Kidney capillary endothelial cell (primary cell): ENCODE measurements at regions not wholly inside any gene's neighbourhood (a gene's known extent, or its start where the extent isn't known, plus 50 kb on each side); places are given as distances from the start of the nearest gene placed in this dataset.
"Not testable (repeated sequence)": the region's sequence is repeated elsewhere in the genome, so short reads cannot be mapped to it uniquely, and the experiment has no call there.

Experiments
- DNase-seq: peaks from one replicate; pipeline ENCODE4 v3.0.0-alpha.2; 2018; ENCODE audit warnings: low spot score

- DNase-seq: no peak
These were observed 83.9 kb upstream of the OGFRL1 start for GRCh38 chr6:71204741-71205140.

DNA sequence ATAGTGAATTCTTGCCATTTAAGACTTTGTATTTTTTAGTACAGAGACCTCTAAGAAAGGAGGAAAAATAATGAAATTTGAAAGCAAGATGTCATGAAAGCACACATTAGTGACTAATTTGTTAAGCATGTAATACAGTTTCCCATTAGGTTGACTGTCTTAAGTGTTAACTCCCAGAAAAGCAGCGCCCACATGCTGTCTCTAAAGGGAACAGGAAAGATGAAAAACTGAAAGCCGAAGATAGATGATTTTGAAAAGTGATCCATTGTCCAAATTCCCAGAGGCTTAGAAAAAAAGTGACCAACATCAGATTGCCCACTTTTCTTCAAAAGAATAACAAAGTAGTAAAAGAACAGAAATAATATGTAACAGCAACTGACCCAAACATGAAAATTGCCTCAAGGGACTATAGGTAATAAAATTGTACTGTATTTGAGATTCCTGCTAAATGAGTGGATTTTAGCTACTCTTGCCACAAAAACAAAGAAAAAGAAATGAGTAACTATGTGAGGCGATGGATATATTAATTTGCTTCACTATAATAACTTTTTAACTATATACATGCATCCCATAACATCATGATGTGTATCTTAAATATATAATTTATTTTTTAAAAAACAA lies 83.2 kb upstream of the OGFRL1 start:
- DNase-seq: no peak

DNA sequence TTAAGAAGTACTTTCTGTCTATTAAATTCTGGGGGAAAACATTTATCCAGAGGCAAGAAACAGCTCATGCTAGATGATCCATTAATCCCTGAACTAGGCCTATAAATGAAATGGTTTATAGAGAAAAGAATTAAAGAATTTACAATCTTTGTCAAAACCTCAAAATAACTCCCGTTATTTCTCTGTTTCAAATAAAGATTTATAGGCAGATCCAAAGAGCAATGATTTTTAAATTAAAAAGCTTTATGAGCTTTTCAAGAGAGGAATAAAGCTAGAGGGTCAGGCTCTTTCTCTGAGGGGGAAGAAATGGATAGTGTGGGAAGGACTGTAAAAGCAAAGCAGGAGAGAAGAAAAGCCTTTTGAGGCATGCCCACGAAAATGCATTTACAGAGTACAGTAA lies 82.5 kb upstream of the OGFRL1 start:
- no peak for DNase-seq

DNA sequence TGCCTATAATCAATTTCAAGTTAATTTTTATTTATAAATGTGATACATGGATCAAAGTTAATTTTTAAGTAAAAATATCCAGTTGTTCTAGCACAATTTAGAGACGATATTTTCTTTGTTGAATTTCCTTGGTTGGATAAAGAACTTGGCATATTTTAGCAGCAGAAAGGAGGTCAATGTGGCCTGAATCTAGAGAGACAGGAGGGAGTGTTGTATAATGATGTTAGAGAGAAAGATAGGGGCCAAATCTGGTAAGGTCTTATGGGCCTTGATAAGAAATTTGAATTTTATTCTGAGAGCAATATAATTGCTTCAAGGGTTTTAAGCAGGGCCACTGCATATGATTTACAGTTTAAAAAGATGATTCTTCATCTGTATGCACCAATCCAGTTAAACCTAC lies 79.4 kb upstream of the OGFRL1 start:
- no peak for DNase-seq

GRCh38 chr6:71209626-71210025 lies 79.0 kb upstream of the OGFRL1 start:
- no peak for DNase-seq

DNA sequence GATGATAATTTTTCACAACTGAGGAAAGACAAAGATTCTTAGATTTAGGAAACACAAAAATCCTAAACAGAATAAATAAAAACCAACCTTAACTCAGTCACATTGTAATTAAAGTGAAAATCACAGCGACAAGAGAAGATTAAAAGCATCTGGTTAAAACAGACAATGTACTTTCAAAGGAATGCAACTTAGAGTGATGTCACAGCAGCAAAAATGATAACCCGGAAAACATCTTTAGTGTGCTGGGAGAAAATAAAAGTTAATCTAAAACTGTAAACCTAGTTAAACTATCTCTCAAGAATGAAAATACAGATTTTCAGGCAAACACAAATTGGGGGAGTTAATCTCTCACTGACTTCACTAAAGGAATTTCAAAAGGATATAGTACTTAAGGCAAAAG lies 76.8 kb upstream of the OGFRL1 start:
- DNase-seq: no peak

DNA sequence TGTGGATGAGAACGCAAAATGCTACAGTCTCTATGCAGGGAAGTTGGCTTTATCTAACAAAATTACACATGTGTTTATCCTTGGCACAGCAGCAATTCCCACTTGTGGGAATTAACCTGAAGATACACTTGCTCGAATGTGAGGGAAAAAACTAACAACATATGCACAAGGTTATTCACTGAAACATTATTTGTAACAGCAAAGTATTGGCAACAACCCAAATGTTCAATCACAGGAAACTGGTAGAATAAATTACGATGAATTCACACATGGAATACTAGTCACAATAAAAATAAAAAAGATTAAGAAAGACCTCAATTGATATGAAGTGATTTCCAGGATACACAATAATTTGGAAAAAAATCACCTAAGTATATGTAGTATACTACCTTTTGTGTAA lies 68.1 kb upstream of the OGFRL1 start:
- DNase-seq: no peak

GRCh38 chr6:71222671-71223070 lies 65.9 kb upstream of the OGFRL1 start:
- no peak for DNase-seq

DNA sequence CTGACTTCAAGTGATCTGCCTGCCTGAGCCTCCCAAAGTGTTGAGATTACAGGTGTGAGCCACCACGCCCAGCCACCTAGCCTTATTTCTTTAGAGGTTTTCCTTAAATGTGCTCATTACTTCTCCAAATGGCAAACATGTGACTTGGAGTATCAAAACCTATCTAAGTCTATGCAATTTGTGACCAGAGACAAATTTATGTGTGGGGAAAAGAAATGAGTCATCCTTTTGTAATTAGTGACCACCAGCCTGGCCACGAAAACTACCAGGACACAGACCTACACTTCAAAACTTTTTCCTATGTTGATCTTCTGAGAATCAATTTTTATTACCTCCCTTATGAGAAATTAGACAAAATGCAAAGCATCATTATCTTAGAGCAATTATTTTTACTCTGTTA lies 64.6 kb upstream of the OGFRL1 start:
- no peak for DNase-seq

- DNase-seq: no peak
These were observed 62.5 kb upstream of the OGFRL1 start for GRCh38 chr6:71226151-71226550.

GRCh38 chr6:71228461-71229041 lies 60.1 kb upstream of the OGFRL1 start:
- DNase-seq: peak; percentile 46

GRCh38 chr6:71229477-71229876 lies 59.1 kb upstream of the OGFRL1 start:
- no peak for DNase-seq

DNA sequence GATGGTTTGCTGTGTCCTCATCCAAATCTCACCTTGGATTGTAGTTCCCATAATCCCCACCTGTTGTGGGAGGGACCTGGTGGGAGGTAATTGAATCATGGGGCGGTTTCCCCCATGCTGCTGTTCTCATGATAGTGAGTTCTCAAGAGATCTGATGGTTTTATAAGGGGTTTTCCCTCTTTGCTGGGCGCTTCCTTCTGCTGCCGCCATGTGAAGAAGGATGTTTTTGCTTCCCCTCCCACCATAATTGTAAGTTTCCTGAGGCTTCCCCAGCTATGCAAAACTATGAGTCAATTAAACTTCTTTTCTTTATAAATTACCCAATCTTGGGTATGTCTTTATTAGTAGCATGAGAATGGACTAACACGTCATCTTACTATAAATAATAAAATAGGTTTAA lies 55.7 kb upstream of the OGFRL1 start:
- DNase-seq: not testable (repeated sequence)

DNA sequence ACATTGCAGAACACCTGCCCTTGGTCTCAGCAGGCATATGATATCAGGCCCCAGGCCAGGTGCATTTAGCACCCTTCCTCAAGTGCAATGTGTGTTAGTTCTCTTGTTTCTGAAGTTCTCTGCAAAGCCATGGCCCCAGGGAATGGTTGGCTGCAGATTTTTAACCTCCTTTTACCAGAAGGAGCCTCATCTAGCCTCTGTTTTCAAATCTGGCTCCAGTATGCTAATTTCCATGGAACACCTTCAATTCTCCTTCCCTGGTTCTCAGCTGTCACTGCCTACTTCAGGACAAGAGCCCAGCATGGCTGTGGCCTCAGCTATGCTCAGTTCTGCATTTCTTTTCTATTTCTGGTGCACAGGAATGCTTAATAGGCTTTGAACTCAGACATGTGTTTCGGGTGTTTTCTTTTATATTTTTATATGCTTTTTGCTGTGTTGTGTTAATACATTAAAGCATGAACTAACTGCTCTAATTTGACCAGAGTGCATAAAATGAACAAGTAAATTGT lies 51.6 kb upstream of the OGFRL1 start:
- no peak for DNase-seq

DNA sequence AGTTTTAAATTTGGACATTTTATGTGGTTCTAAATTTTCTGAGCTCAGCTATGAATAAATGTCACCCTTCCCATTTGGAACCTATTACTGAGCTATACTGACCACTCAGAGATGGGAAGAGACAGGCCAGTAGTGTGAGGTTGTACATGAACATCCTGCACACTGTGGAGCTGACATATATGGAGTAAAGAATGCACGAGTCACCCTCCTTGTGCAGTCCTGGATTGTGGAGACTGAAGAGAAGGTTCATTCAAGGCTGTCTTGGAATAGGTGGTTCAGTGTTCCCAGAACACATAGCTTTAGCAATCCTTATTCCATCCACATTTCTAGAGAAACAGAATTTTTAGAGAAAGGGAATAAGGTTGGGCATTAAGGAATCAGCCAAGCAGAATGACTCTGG lies 50.3 kb upstream of the OGFRL1 start:
- DNase-seq: peak; percentile 56
